ENCODE measurements at regions not wholly inside any gene's neighbourhood (a gene's known extent, or its start where the extent isn't known, plus 50 kb on each side); places are given as distances from the start of the nearest gene placed in this dataset.
"Not testable (repeated sequence)": the region's sequence is repeated elsewhere in the genome, so short reads cannot be mapped to it uniquely, and the experiment has no call there.

GRCh38 chr15:98549003-98549402, 99.3 kb upstream of the IGF1R start:
- peaks cover 0 to 14% (median 0%) of the 10 kb centered on the region in 4 donors for H3K4me1 ChIP-seq
- peak overlapping the region in 3 of 4 donors; percentile 21 to 49 (median 49) for H3K4me3 ChIP-seq
- TF ChIP-seq POLR2A (IDR thresholded peaks at IDR 0.05) (no peak), CTCF (IDR thresholded peaks at IDR 0.05) (no peak)
- DNase-seq = no peak
- peaks cover 0 to 3% (median 0%) of the 10 kb centered on the region in 4 donors for H3K9me3 ChIP-seq
- H3K27ac ChIP-seq = peak overlapping the region in 2 of 4 donors; percentile 72 to 79
- H3K27me3 ChIP-seq = peaks cover 0 to 5% of the 10 kb centered on the region in 2 donors
- no peaks in the 10 kb centered on the region for H3K36me3 ChIP-seq

- no peaks in the 10 kb centered on the region for H3K36me3 ChIP-seq
- no peak overlapping the region for H3K27ac ChIP-seq
- H3K9me3 ChIP-seq = peaks cover 0 to 3% (median 0%) of the 10 kb centered on the region in 4 donors
- DNase-seq = no peak
- peaks cover 0 to 14% (median 0%) of the 10 kb centered on the region in 4 donors for H3K4me1 ChIP-seq
- H3K4me3 ChIP-seq = no peak overlapping the region
- TF ChIP-seq POLR2A (IDR thresholded peaks at IDR 0.05) (no peak), CTCF (IDR thresholded peaks at IDR 0.05) (no peak)
- H3K27me3 ChIP-seq = peaks cover 0 to 5% of the 10 kb centered on the region in 2 donors
Observed at GRCh38 chr15:98549741-98550140, 98.6 kb upstream of the IGF1R start.

GRCh38 chr15:98550363-98550762, 98.0 kb upstream of the IGF1R start:
- peaks cover 0 to 14% (median 0%) of the 10 kb centered on the region in 4 donors for H3K4me1 ChIP-seq
- H3K9me3 ChIP-seq, H3K36me3 ChIP-seq, H3K27ac ChIP-seq, H3K4me3 ChIP-seq, DNase-seq, H3K27me3 ChIP-seq: not testable (repeated sequence)

- peaks cover 0 to 3% (median 0%) of the 10 kb centered on the region in 4 donors for H3K9me3 ChIP-seq
- peaks cover 0 to 5% of the 10 kb centered on the region in 2 donors for H3K27me3 ChIP-seq
- TF ChIP-seq POLR2A (IDR thresholded peaks at IDR 0.05) (no peak), CTCF (IDR thresholded peaks at IDR 0.05) (no peak)
- no peak overlapping the region for H3K27ac ChIP-seq
- DNase-seq = no peak
- H3K36me3 ChIP-seq = no peaks in the 10 kb centered on the region
- peaks cover 0 to 14% (median 0%) of the 10 kb centered on the region in 4 donors for H3K4me1 ChIP-seq
- H3K4me3 ChIP-seq = no peak overlapping the region
Observed at GRCh38 chr15:98551936-98552562, 96.3 kb upstream of the IGF1R start.

GRCh38 chr15:98554272-98555172, 93.8 kb upstream of the IGF1R start:
- Histone ChIP-seq H3K27ac (no peak overlapping the region), H3K27me3 (no peaks in the 10 kb centered on the region), H3K4me3 (no peak overlapping the region), H3K9me3 (peaks cover 0 to 2% (median 0%) of the 10 kb centered on the region in 4 donors), H3K4me1 (no peaks in the 10 kb centered on the region), H3K36me3 (no peaks in the 10 kb centered on the region)
- TF ChIP-seq POLR2A (IDR thresholded peaks at IDR 0.05) = no peak
- no peak for DNase-seq

- H3K27me3 ChIP-seq = no peaks in the 10 kb centered on the region
- H3K4me3 ChIP-seq = no peak overlapping the region
- no peaks in the 10 kb centered on the region for H3K4me1 ChIP-seq
- no peaks in the 10 kb centered on the region for H3K36me3 ChIP-seq
- no peaks in the 10 kb centered on the region for H3K9me3 ChIP-seq
- H3K27ac ChIP-seq = no peak overlapping the region
- DNase-seq = no peak
- no peak for TF ChIP-seq POLR2A (IDR thresholded peaks at IDR 0.05)
- TF ChIP-seq CTCF (IDR thresholded peaks at IDR 0.05) = no peak
Observed at GRCh38 chr15:98555173-98555515, 93.2 kb upstream of the IGF1R start.
